ENCODE measurements at regions not wholly inside any gene's neighbourhood (a gene's known extent, or its start where the extent isn't known, plus 50 kb on each side); places are given as distances from the start of the nearest gene placed in this dataset.

- H3K36me3 ChIP-seq (ENCODE audit: control insufficient read depth, insufficient read depth, low read length) = no peaks in the 10 kb centered on the region
- H3K4me1 Mint-ChIP-seq (ENCODE audit: low read depth, unreplicated experiment) = no peaks in the 10 kb centered on the region
- TF ChIP-seq, protein P1, sequence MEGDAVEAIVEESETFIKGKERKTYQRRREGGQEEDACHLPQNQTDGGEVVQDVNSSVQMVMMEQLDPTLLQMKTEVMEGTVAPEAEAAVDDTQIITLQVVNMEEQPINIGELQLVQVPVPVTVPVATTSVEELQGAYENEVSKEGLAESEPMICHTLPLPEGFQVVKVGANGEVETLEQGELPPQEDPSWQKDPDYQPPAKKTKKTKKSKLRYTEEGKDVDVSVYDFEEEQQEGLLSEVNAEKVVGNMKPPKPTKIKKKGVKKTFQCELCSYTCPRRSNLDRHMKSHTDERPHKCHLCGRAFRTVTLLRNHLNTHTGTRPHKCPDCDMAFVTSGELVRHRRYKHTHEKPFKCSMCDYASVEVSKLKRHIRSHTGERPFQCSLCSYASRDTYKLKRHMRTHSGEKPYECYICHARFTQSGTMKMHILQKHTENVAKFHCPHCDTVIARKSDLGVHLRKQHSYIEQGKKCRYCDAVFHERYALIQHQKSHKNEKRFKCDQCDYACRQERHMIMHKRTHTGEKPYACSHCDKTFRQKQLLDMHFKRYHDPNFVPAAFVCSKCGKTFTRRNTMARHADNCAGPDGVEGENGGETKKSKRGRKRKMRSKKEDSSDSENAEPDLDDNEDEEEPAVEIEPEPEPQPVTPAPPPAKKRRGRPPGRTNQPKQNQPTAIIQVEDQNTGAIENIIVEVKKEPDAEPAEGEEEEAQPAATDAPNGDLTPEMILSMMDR (IDR thresholded peaks at IDR 0.05; ENCODE audit: insufficient read depth in 1 of 2, low read depth in 1 of 2, low read length in 1 of 2, severe bottlenecking in 1 of 2, unreplicated experiment in 1 of 2) = no peak
- H3K36me3 Mint-ChIP-seq (ENCODE audit: insufficient read depth, unreplicated experiment) = no peaks in the 10 kb centered on the region
- no peak overlapping the region for H3K4me3 Mint-ChIP-seq (ENCODE audit: unreplicated experiment)
- H3K27ac Mint-ChIP-seq (ENCODE audit: unreplicated experiment) = no peak overlapping the region
- no peaks in the 10 kb centered on the region for H3K9me3 ChIP-seq
- ChIA-PET CTCF (interaction anchor here (0.6 kb wide), 1 partner anchor 56 kb away, joined by 3 read pairs; no protein-coding TSS in a partner anchor), POLR2A (no interaction called here)
- no peak overlapping the region for H3K4me3 ChIP-seq (ENCODE audit: low read depth, low read length)
- no TSS peak for BruUV-seq (replicated peaks)
- H3K9me3 Mint-ChIP-seq (ENCODE audit: unreplicated experiment) = peaks cover 8% of the 10 kb centered on the region
- DNase-seq = no peak
- intact Hi-C loops (cut with micrococcal nuclease; ENCODE audit: unreplicated experiment) = no loop called here
- H3K27me3 Mint-ChIP-seq (ENCODE audit: insufficient read depth, unreplicated experiment) = peaks cover 17% of the 10 kb centered on the region
- 0 out of 2 replicates have a peak, but pooled peaks cover 1% of the 10 kb centered on the region for H3K27me3 ChIP-seq (replicated peaks; ENCODE audit: control insufficient read depth, insufficient read depth, low read length)
- no peaks in the 10 kb centered on the region for H3K4me1 ChIP-seq
These were observed 68.6 kb upstream of the ACTBL2 start for GRCh38 chr5:57551251-57551650.

DNA sequence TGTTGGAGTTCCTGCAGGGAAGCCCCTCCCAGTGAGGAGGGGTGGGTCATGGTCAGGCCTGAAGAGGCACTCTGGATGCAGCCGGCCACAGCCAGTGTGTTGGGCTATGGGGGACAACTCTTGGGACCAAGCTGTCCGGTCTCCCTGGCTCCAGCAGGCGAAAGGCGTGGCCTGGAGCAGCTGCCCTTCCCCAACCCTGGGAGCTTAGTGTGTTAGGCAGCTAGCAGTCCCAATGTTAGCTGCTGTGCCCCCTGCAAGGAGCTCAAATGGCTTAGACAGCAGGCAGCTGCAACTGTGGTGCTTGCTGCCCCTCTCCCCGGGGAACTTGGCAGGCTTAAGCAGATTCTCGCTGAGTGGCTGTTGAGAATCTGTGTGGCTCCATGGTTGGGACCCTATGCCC lies 67.5 kb upstream of the ACTBL2 start:
- ChIA-PET CTCF (no interaction called here), POLR2A (no interaction called here)
- H3K27ac Mint-ChIP-seq (ENCODE audit: unreplicated experiment) = no peak overlapping the region
- H3K27me3 Mint-ChIP-seq (ENCODE audit: insufficient read depth, unreplicated experiment) = peaks cover 18% of the 10 kb centered on the region
- Histone ChIP-seq H3K9me3 (no peaks in the 10 kb centered on the region), H3K36me3 (ENCODE audit: control insufficient read depth, insufficient read depth, low read length) (no peaks in the 10 kb centered on the region), H3K27me3 (replicated peaks; ENCODE audit: control insufficient read depth, insufficient read depth, low read length) (0 out of 2 replicates have a peak, but pooled peaks cover 1% of the 10 kb centered on the region), H3K4me1 (no peaks in the 10 kb centered on the region), H3K4me3 (ENCODE audit: low read depth, low read length) (no peak overlapping the region)
- no peaks in the 10 kb centered on the region for H3K4me1 Mint-ChIP-seq (ENCODE audit: low read depth, unreplicated experiment)
- H3K4me3 Mint-ChIP-seq (ENCODE audit: unreplicated experiment) = no peak overlapping the region
- TF ChIP-seq, protein P1 (IDR thresholded peaks at IDR 0.05; ENCODE audit: insufficient read depth in 1 of 2, low read depth in 1 of 2, low read length in 1 of 2, severe bottlenecking in 1 of 2, unreplicated experiment in 1 of 2) = no peak
- BruUV-seq (replicated peaks) = no TSS peak
- intact Hi-C loops (cut with micrococcal nuclease; ENCODE audit: unreplicated experiment) = no loop called here
- H3K36me3 Mint-ChIP-seq (ENCODE audit: insufficient read depth, unreplicated experiment) = no peaks in the 10 kb centered on the region
- H3K9me3 Mint-ChIP-seq (ENCODE audit: unreplicated experiment) = peaks cover 8% of the 10 kb centered on the region
- no peak for DNase-seq

- Histone ChIP-seq H3K4me3 (ENCODE audit: low read depth, low read length) (no peak overlapping the region), H3K27me3 (replicated peaks; ENCODE audit: control insufficient read depth, insufficient read depth, low read length) (0 out of 2 replicates have a peak, but pooled peaks cover 1% of the 10 kb centered on the region), H3K9me3 (no peaks in the 10 kb centered on the region), H3K4me1 (no peaks in the 10 kb centered on the region), H3K36me3 (ENCODE audit: control insufficient read depth, insufficient read depth, low read length) (no peaks in the 10 kb centered on the region)
- no peak overlapping the region for H3K27ac Mint-ChIP-seq (ENCODE audit: unreplicated experiment)
- BruUV-seq (replicated peaks) = no TSS peak
- no peak overlapping the region for H3K4me3 Mint-ChIP-seq (ENCODE audit: unreplicated experiment)
- ChIA-PET POLR2A (no interaction called here), CTCF (no interaction called here)
- H3K9me3 Mint-ChIP-seq (ENCODE audit: unreplicated experiment) = peaks cover 8% of the 10 kb centered on the region
- intact Hi-C loops (cut with micrococcal nuclease; ENCODE audit: unreplicated experiment) = no loop called here
- H3K36me3 Mint-ChIP-seq (ENCODE audit: insufficient read depth, unreplicated experiment) = no peaks in the 10 kb centered on the region
- H3K27me3 Mint-ChIP-seq (ENCODE audit: insufficient read depth, unreplicated experiment) = peaks cover 18% of the 10 kb centered on the region
- H3K4me1 Mint-ChIP-seq (ENCODE audit: low read depth, unreplicated experiment) = no peaks in the 10 kb centered on the region
- TF ChIP-seq, protein P1 (IDR thresholded peaks at IDR 0.05; ENCODE audit: insufficient read depth in 1 of 2, low read depth in 1 of 2, low read length in 1 of 2, severe bottlenecking in 1 of 2, unreplicated experiment in 1 of 2) = no peak
- no peak for DNase-seq
These were observed 67.0 kb upstream of the ACTBL2 start for GRCh38 chr5:57549566-57549965.
